NB4 (cell line): ENCODE measurements at regions not wholly inside any gene's neighbourhood (a gene's known extent, or its start where the extent isn't known, plus 50 kb on each side); places are given as distances from the start of the nearest gene placed in this dataset.

Experiments
- CTCF ChIP-seq: IDR thresholded peaks from one replicate; pipeline ENCODE4 v1.5.1; 2012; ENCODE audit warnings: low read depth, low read length
- MAX ChIP-seq: IDR thresholded peaks from 2 replicates; pipeline ENCODE4 v1.6.1; 2011; ENCODE audit warnings: low read depth, low read length
- MYC ChIP-seq: IDR thresholded peaks from 2 replicates; pipeline ENCODE4 v1.6.1; 2011; ENCODE audit warnings: low read depth, low read length
- POLR2A ChIP-seq: IDR thresholded peaks from 2 replicates; pipeline ENCODE4 v1.6.1; 2011; ENCODE audit warnings: mild to moderate bottlenecking; ENCODE audit not compliant: insufficient read length; ENCODE audit errors: extremely low read depth

- TF ChIP-seq POLR2A, result no peak
- TF ChIP-seq CTCF, result no peak
- no peak for TF ChIP-seq MYC
- no peak for TF ChIP-seq MAX
These were observed 964.9 kb upstream of the C9orf72 start for GRCh38 chr9:28538132-28538531.
